GM19397 (cell line): ENCODE measurements at regions not wholly inside any gene's neighbourhood (a gene's known extent, or its start where the extent isn't known, plus 50 kb on each side); places are given as distances from the start of the nearest gene placed in this dataset.

Source experiments
- ATAC-seq: cut with Tn5 transposase; IDR thresholded peaks from one replicate; pipeline ENCODE4 v1.9.1; 2021; ENCODE audit warnings: mild to moderate bottlenecking, moderate library complexity; ENCODE audit not compliant: unreplicated experiment

DNA sequence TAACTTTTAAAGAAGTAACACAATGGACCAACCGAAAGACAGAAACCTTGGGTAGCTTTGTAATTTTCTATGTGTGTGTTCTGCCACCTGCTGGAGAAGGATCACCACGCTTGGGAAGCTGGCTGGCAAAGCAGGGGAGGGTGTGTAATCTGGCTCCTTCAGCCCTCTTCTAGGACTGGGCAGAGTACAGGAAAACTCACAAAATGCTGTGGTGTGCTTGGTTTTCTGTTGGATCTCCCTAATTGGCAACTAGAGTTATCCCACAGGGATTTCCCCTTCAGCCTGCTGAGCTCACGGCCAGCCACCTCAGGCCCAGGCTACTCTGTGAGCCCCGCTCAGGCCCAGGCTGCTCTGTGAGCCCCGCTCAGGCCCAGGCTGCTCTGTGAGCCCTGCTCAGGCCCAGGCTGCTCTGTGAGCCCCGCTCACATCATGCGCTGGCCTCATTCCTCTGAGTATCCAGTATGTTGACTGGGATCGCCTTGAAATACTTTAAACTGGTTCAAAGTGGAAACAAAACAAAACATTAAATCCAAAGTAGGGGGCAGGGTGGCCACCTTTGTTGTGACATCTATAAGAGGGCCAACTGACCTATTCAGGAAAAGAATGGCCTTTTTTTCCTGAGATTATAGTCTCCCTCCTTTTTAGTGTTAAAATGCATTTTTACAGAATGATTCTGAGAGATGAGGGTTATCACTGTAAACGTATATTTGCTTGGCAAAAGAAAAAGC is 52.0 kb upstream of the RNU6-8 start:
- ATAC-seq, result peak; percentile 41

DNA sequence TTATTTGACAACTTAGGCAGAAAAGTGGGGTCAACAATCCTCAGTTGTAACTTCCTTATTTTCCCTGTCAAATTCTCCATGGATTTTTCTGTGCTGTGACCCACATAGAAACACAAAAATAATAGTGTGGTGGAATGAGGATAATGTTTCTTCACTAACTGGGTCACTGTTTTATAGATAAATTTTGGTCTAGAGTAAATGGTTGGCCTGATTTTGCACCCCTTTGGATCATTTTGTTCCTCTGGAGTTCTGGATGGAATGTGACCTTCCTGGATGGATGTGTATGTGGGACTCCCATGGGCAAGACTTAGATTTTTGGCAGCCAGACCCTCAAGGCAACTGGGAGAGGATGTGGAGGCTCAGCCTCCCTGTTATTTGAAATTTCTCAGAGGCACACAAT is 52.7 kb upstream of the RNU6-8 start:
- ATAC-seq, result no peak

DNA sequence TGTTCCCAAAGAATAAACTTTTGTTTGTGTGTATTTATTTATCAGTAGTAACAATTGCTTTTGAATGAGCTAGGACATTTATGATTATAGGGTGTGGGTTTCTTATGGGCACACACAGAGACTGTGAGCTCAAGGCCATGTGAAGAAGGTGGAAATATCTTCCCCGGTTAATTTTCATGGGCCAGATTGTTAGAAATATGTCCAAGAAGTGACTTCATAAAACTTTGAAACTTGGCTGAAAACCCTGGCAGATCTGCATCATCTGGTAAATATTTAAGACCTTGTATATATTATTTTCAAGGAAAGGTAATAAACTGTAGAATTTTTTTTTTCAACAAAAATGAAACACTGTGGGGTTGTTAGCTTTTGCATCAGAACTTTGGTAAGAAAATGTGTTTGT is 53.5 kb upstream of the RNU6-8 start:
- ATAC-seq, result no peak

DNA sequence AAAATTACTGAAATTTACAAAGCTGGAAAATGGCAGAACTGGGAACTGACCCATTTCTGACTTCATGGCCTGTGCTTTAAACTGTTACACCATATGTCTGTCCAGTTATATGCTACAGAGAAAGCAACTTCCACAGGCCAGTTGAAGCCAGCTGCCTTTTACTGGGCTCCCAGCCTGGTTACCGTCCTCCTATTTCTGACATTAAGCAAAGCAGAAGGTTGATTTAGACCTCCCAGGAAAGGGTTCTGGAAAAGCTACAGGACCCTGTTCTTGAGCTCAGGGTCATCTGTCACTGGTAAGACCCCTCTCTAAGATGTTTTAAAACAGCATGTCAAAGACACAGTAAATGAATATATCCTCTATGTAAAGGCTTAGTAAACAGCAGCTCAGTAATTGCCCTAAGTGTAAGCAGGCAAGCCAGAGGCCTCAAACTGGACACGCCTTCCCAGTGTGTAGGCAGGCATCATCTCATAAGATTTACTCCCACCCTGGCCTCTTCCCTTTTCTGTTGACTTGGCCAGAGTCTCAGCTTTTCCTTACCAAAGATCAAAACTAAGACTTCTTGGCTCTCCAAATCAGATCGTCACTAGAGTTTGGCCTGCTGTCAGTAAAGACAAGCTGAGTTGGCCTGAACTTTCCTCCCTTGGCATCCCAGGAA is 55.4 kb upstream of the RNU6-8 start:
- no peak for ATAC-seq

DNA sequence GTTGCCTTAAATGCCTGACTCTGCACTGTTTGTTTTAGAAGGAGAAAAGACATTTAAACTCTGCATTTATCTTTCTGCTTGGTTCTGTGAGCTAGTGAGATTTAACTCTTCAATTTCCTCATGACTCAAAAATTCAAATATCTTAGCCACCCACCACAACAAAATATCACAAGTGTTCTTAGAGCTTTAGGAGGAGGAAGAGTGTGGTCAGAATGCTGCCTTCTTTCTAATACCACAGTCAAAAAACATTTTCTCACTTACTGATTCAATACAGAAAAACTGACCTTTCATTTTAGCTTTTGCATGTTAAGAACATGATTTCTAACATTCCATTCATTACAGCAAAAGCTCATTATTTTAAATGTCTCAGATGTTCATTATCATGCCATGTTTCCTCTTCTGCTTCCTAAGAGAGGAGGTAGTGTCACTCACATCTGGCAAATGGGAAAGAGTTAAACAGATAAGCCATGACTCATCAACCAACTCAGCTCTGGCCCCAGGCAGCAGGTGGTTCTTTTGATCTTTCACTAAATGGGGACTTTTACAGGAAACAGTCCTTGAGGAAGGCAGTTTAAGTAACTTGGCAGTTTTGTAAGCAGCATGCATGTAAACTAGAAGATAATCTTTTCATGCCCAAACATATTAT is 56.4 kb upstream of the RNU6-8 start:
- peak; percentile 80 for ATAC-seq

DNA sequence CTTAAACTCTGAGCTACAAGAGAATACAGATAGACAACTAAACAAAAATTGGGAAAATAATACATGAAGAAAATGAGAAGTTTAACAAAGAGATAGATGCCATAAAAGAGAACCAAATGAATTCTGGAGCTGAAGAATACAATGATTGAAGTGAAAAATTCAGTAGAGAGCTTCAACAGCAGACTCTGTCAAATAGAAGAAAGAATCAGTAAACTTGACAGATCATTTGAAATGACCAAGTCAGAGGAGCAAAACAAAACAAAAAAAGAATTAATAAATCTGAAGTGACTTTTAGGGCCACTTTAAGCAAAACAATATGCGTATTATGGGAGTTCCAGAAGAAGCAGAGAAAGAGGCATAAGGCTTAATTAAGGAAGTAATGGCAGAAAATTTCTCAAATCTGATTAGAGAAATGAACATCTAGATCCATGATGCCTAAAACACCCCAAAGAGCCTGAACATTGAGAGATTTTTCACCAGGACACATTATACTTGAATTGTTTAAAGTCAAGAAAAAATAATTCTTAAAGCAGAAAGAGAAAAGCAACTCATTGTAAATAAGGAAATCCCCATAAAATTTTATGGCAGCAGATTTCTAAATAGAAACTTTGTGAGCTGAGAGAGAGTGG is 61.0 kb upstream of the RNU6-8 start:
- no peak for ATAC-seq

DNA sequence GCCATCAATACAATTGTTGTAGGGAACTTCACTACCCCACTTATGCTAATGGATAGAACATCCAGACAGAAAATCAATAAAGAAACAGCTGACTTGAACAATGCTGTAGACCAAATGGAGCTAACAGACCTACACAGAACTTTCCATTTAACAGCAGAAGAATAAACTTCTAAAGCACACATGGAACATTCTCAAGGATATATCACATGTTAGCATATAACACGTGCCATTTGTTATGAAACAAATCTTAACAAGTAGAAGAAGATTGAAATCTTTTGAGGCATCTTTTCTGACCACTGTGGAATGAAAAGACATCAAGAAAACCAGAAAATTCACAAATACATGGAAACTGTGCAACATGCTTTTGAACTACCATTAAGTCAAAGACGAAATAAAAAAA is 62.5 kb upstream of the RNU6-8 start:
- ATAC-seq, result no peak

DNA sequence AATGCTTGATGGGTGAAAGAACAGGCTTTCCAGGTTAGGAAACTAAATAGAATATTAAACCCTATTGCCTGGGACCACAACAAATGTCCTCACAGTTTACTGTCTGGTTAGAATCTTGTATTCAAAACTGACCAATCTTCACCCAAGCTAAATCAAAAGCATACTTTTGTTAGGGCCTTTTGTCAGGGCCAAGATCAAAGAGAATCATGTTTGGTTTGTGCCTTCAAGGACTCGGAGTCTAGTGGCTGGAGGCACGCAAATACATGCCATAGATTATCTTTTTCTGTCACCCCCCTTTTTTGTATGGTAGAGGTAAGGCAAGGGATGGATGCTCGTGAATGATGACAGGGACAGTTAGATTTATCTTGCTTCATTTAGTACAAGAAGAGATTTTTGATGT is 51.1 kb upstream of the AKAP6 start:
- no peak for ATAC-seq
